ENCODE measurements at regions not wholly inside any gene's neighbourhood (a gene's known extent, or its start where the extent isn't known, plus 50 kb on each side); places are given as distances from the start of the nearest gene placed in this dataset.
"Not testable (repeated sequence)": the region's sequence is repeated elsewhere in the genome, so short reads cannot be mapped to it uniquely, and the experiment has no call there.

- Histone ChIP-seq H3K27me3 (ENCODE audit: control insufficient read depth in 2 of 2, insufficient read depth in 2 of 2, low read length in 2 of 2) (no peaks in the 10 kb centered on the region), H2AFZ (ENCODE audit: insufficient read depth, low read depth, low read length, poor library complexity, severe bottlenecking) (no peak overlapping the region), H3K4me2 (replicated peaks; ENCODE audit: extremely low read depth, low read length, poor library complexity, severe bottlenecking) (no peak overlapping the region), H3K79me2 (ENCODE audit: insufficient read depth, low read length) (no peaks in the 10 kb centered on the region), H3K4me1 (ENCODE audit: control insufficient read depth in 1 of 2, insufficient read depth in 2 of 2, low read length in 2 of 2) (no peaks in the 10 kb centered on the region), H4K20me1 (ENCODE audit: insufficient read depth, low read length) (no peaks in the 10 kb centered on the region), H3K9me3 (replicated peaks in 1 of 2; ENCODE audit: control insufficient read depth in 1 of 2, insufficient read depth in 1 of 2, low read length in 2 of 2) (peaks cover 0 to 6% of the 10 kb centered on the region in 2 donors), H3K36me3 (replicated peaks in 1 of 2; ENCODE audit: control insufficient read depth in 1 of 2, insufficient read depth in 2 of 2, low read length in 2 of 2) (no peaks in the 10 kb centered on the region), H3K27ac (ENCODE audit: low read depth in 1 of 2, low read length in 2 of 2) (no peak overlapping the region), H3K4me3 (replicated peaks in 1 of 3; ENCODE audit: low read depth in 2 of 3, low read length in 3 of 3) (no peak overlapping the region), H3K9ac (ENCODE audit: insufficient read depth, low read length, poor library complexity, severe bottlenecking) (no peak overlapping the region)
- Mint-ChIP-seq H3K4me1 (no peaks in the 10 kb centered on the region), H3K27ac (no peak overlapping the region), H3K27me3 (ENCODE audit: low read depth in 3 of 3) (no peaks in the 10 kb centered on the region), H3K36me3 (no peaks in the 10 kb centered on the region), H3K4me3 (no peak overlapping the region), H3K9me3 (peaks cover 2 to 9% (median 6%) of the 10 kb centered on the region in 7 donors)
- no peak for TF ChIP-seq CTCF (IDR thresholded peaks at IDR 0.05)
- intact Hi-C loops (cut with micrococcal nuclease): no loop called here
- DNase-seq: no peak
- no CpG with 5 or more reads among the region's 1 CpG for WGBS (ENCODE audit: insufficient coverage)
Observed at GRCh38 chr14:38357557-38357956, 101.7 kb upstream of the CLEC14A start.

DNA sequence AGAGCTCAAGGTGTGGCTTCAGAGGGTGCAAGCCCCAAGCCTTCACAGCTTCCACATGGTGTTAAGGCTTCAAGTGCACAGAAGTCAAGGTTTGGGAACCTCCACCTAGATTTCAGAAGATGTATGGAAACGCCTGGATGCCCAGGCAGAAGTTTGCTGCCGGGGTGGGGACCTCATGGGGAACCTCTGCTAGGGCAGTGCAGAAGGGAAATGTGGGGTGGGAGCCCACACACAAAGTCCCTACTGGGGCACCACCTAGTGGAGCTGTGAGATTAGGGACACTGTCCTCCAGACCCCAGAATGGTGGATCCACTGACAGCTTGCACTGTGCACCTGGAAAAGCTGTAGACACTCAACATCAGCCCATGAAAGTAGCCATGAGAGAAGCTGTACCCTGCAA, 99.6 kb upstream of the CLEC14A start:
- H3K4me3 ChIP-seq (replicated peaks in 1 of 3; ENCODE audit: low read depth in 2 of 3, low read length in 3 of 3): not testable (repeated sequence)

More for the DNA sequence above, 99.6 kb upstream of the CLEC14A start:
- H3K36me3 Mint-ChIP-seq; H3K27ac Mint-ChIP-seq; H3K9ac ChIP-seq (ENCODE audit: insufficient read depth, low read length, poor library complexity, severe bottlenecking); intact Hi-C loops (cut with micrococcal nuclease); H3K9me3 Mint-ChIP-seq; H3K27me3 Mint-ChIP-seq (ENCODE audit: low read depth in 3 of 3); H3K36me3 ChIP-seq (replicated peaks in 1 of 2; ENCODE audit: control insufficient read depth in 1 of 2, insufficient read depth in 2 of 2, low read length in 2 of 2); H3K4me1 Mint-ChIP-seq; H3K4me3 Mint-ChIP-seq; H3K27ac ChIP-seq (ENCODE audit: low read depth in 1 of 2, low read length in 2 of 2); H3K4me1 ChIP-seq (ENCODE audit: control insufficient read depth in 1 of 2, insufficient read depth in 2 of 2, low read length in 2 of 2); DNase-seq; H2AFZ ChIP-seq (ENCODE audit: insufficient read depth, low read depth, low read length, poor library complexity, severe bottlenecking); H3K27me3 ChIP-seq (ENCODE audit: control insufficient read depth in 2 of 2, insufficient read depth in 2 of 2, low read length in 2 of 2); H3K79me2 ChIP-seq (ENCODE audit: insufficient read depth, low read length); H4K20me1 ChIP-seq (ENCODE audit: insufficient read depth, low read length); H3K4me2 ChIP-seq (replicated peaks; ENCODE audit: extremely low read depth, low read length, poor library complexity, severe bottlenecking); H3K9me3 ChIP-seq (replicated peaks in 1 of 2; ENCODE audit: control insufficient read depth in 1 of 2, insufficient read depth in 1 of 2, low read length in 2 of 2): not testable (repeated sequence)
- 86% methylated on average over 2 of the region's 2 CpGs for WGBS (ENCODE audit: insufficient coverage)
